CD4-positive, alpha-beta T cell treated with Interferon gamma for 1 hour (primary cell): ENCODE measurements at regions not wholly inside any gene's neighbourhood (a gene's known extent, or its start where the extent isn't known, plus 50 kb on each side); places are given as distances from the start of the nearest gene placed in this dataset.

Experiments
- DNase-seq: peaks from one replicate; pipeline ENCODE4 v3.0.0-alpha.2; 2020

DNA sequence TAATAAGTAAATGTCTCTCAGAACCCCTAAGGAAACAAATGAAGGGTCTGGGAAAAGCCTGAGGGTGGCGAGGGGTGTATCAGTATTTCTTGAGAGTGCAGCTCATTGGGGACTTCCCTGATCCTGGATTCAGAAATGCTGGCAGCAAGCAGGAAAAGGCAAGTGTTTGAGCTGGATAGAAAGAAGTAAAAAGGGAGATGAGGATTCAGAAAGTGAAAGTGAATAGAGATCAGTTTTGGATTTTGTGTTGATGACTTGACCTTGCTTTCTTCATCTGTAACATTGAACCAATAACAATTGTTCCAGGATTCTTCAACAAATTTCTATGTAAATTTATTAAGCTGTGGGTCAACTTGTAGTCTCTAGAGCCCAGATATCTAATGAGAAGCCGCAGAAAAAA is 66.9 kb upstream of the CTSC start:
- no peak for DNase-seq

DNA sequence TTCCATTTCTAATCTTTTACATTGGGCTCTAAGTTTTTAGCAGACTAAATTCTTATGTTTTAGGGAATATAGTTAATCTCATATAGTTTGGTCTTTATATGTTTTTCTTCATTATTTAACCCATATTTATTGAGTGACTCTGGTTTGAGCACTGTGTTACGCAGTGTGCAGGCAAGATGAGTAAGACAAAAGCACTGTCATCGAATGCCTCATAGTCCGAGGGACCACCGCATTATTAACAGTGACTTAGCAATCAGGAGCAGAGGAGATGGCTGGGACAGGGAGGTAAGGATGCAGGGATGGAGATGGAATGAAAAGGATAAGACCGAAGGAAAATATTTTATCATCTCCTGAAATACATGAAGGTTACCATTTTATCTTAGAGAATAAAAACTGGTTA is 65.2 kb upstream of the CTSC start:
- no peak for DNase-seq

DNA sequence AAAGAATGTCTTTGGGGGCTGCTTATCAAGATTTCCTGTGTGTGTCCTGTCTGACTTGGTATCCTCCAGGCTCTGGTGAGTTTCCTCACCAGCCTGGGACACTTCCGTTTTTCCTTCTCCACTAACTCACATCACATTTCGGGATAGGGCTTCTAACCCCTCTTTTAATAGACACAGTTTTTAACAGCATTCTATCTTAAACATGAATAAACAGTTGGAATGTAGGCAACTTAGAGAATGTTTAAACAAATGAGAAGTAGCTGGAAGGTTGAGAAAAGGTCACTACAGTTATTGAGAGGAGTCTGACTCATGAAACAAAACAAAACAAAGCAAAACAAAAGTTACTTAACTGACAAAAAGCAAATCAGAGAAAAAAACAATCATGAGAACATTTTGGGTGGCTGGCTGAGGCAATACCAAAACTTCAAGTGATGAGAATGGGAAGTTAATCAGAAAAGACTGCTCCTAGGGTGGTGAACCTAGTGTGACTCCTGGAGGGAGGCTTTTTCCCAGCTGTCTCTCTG is 64.7 kb upstream of the CTSC start:
- no peak for DNase-seq

DNA sequence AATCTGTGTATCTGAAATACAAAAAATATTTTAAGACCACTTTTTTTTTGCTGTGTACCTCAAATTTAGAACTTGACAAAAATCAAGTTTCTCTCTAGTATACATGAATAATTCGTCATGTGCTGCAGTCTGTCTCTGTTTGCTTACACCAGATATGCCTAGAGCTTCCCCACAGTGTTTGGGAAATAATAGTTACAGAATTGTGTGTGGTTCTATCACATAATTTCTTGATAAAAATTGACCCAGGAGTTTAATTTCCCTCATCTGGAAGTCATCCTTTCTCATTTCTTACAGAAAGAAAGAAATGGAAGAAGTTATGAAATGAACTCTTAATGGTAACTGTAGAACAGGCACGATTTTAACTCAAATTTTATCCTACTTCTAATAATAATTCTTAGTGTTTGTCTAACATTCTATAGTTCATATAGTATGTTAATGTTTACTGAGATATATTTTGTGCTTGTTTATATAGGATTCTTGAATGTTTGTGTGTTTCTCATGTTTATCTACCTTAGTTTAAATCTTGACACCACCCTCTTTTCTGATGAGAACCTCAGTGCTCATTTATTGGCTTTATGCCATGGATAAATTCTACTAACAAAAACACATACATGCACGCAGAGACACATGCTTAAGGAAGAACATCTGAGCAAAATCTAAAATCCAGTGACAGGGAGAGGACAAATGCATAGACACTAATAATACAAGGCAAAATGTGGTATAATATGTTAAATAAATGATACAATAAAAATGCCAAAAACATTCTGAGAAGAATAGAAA is 61.4 kb upstream of the CTSC start:
- DNase-seq = no peak

DNA sequence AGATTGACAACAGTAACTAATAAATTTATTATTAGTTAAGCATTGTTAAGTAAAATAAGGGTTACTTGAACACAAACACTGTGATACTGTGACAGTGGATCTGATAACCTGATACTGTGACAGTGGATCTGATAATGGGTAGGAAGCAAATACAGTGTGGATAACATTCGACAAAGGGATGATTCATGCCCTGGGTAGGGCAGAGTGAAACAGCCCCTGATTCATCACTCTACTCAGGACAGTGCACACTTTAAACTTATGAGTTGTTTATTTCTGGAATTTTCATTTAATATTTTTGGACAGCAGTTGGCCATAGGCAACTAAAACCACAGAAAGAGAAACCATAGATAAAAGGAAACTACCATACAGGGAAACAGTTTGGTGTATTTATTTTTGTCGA is 60.8 kb upstream of the CTSC start:
- no peak for DNase-seq

DNA sequence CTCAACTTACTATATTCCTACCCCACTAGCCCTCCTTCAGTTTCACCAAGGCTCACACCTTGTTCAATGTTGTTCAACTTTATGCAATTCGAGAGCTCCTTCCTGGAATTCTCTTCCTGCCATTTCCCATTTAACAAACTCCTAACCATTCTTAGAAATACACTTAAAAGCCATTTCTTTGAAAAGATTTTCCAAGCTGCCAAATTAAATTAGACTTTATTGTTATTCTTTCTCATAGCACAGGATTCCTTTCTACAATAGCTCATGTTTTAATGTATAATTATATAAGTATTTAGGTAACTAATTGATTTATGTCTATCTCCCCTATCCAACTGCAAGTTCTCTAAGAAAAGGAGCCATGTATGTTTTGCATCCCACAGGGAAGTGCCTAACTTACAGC is 52.7 kb upstream of the CTSC start:
- no peak for DNase-seq

DNA sequence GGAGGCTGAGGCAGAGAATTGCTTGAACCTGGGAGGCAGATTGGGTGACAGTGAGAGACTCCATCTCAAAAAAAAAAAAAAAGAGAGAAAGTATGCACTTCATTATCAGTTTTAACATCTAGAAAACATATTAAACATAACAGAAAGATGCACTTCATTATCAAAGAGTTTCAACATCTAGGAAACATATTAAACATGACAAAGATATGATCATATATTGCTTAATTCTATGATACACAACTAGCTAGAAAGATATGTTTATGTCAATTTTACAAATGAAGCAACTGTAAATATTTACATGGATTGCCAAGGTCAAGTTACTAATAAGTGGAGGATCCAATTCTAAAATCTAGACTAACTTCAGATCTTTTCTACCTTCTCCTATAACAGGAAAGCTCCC is 50.4 kb upstream of the CTSC start:
- no peak for DNase-seq
